ENCODE measurements at regions not wholly inside any gene's neighbourhood (a gene's known extent, or its start where the extent isn't known, plus 50 kb on each side); places are given as distances from the start of the nearest gene placed in this dataset.
A peak's percentile ranks its signal among the peaks of the same experiment; 100 is the strongest.

DNA sequence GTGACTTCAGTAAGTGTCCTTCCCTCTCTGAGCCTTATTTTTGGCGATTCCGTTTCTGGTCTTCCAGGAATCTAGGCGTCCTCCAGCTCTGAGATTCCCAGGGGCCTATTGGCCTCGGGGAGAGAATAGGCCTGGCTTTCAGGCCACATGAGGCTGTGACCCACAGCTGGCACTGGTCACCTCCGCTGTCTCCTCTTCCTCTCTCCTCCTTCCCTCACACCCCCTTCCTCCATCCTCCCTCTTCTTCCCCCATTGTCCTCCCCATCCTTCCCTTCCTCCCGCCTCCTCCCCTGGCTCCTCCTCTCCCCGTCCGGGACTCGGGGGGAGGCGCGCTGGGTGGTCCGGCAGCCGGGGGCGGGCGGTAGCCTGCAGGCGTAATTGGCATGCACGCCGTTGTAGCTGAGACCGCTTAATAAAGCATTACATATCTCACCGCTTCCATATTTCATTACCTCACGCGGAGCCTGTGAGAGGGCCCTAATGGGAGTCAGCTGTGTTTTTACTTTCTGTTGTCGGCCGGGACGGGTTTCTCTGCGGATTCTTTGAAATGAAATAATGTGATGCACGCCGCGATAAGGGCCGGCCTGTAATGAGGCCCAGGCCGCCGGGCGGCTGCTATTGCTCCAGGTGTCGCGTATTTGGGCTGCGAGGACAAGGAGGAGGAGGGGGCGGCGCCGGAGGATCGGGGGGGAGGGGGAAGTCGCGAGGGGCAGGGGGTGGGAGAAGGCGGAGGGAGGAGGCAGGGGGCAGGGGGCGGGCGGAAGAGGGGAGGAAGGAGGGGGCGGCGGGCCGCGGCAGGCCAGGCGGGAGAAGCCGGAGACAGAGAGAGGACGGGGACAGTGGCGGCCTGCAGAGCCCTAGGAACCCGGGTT, 95.3 kb downstream of the FOXD2 start (continued):
- TF ChIP-seq SRF (IDR thresholded peaks at IDR 0.05; ENCODE audit: low read depth, low read length) (no peak), SIRT6 (IDR thresholded peaks at IDR 0.05; ENCODE audit: low read length) (no peak), KDM1A (IDR thresholded peaks at IDR 0.05; ENCODE audit: borderline replicate concordance, low read length) (peak; percentile 86), SAP30 (IDR thresholded peaks at IDR 0.05; ENCODE audit: insufficient read depth, insufficient replicate concordance, low read length) (peak; percentile 28), CHD2 (IDR thresholded peaks at IDR 0.05; ENCODE audit: low read length) (no peak), ASH2L (IDR thresholded peaks at IDR 0.05; ENCODE audit: low read length) (peak; percentile 84), CBX8 (IDR thresholded peaks at IDR 0.05; ENCODE audit: borderline replicate concordance, low read depth, low read length) (no peak), CTCF (IDR thresholded peaks at IDR 0.05; ENCODE audit: control extremely low read depth in 1 of 3, insufficient read depth in 1 of 3, low read depth in 1 of 3, low read length in 3 of 3) (0 out of 4 replicates have a peak, but pooled peaks of 1 of the 3 experiments have one; percentile 2)
- TF ChIP-seq, protein P1, sequence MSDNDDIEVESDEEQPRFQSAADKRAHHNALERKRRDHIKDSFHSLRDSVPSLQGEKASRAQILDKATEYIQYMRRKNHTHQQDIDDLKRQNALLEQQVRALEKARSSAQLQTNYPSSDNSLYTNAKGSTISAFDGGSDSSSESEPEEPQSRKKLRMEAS (IDR thresholded peaks at IDR 0.05) = peak; percentile 61; the same call in 1 of the 2 replicates

Measured in H1 (cell line).